ENCODE measurements at regions not wholly inside any gene's neighbourhood (a gene's known extent, or its start where the extent isn't known, plus 50 kb on each side); places are given as distances from the start of the nearest gene placed in this dataset.

GRCh38 chr20:17834804-17835203 lies 133.8 kb downstream of the SNX5 start:
- peaks cover 15 to 25% of the 10 kb centered on the region in 2 donors for H3K4me1 ChIP-seq
- no peaks in the 10 kb centered on the region for H3K36me3 ChIP-seq
- no peaks in the 10 kb centered on the region for H3K27me3 ChIP-seq
- intact Hi-C loops (cut with DNase I) = loop anchor here (2.0 to 5.0 kb wide), 2 partner anchors 37 to 38 kb away; no protein-coding TSS in a partner anchor
- no peaks in the 10 kb centered on the region for H3K9me3 ChIP-seq
- H3K27ac ChIP-seq = no peak overlapping the region
- DNase-seq (ENCODE audit: low spot score in 2 of 2) = no peak
- TF ChIP-seq CTCF (IDR thresholded peaks at IDR 0.05) = no peak
- no peak overlapping the region for H3K4me3 ChIP-seq

- no peak for DNase-seq (ENCODE audit: low spot score in 2 of 2)
Measured at GRCh38 chr20:17833036-17833674, 133.4 kb downstream of the BANF2 start.

GRCh38 chr20:17832236-17832915 lies 132.6 kb downstream of the BANF2 start:
- H3K4me1 ChIP-seq = peaks cover 15 to 25% of the 10 kb centered on the region in 2 donors
- H3K27ac ChIP-seq = no peak overlapping the region
- no peak for DNase-seq (ENCODE audit: low spot score in 2 of 2)
- intact Hi-C loops (cut with DNase I) = no loop called here
- H3K9me3 ChIP-seq = no peaks in the 10 kb centered on the region
- no peak overlapping the region for H3K4me3 ChIP-seq
- TF ChIP-seq CTCF (IDR thresholded peaks at IDR 0.05) = no peak
- no peaks in the 10 kb centered on the region for H3K27me3 ChIP-seq
- no peaks in the 10 kb centered on the region for H3K36me3 ChIP-seq

More at GRCh38 chr20:17833036-17833674, 133.4 kb downstream of the BANF2 start:
- Histone ChIP-seq H3K4me1 (peaks cover 15 to 25% of the 10 kb centered on the region in 2 donors), H3K27ac (no peak overlapping the region), H3K4me3 (no peak overlapping the region), H3K36me3 (no peaks in the 10 kb centered on the region), H3K27me3 (no peaks in the 10 kb centered on the region), H3K9me3 (no peaks in the 10 kb centered on the region)
- intact Hi-C loops (cut with DNase I) = no loop called here
- TF ChIP-seq CTCF (IDR thresholded peaks at IDR 0.05) = no peak

- Histone ChIP-seq H3K36me3 (no peaks in the 10 kb centered on the region), H3K4me3 (no peak overlapping the region), H3K4me1 (no peaks in the 10 kb centered on the region), H3K27me3 (no peaks in the 10 kb centered on the region), H3K27ac (no peak overlapping the region), H3K9me3 (no peaks in the 10 kb centered on the region)
- intact Hi-C loops (cut with DNase I) = no loop called here
- TF ChIP-seq CTCF (IDR thresholded peaks at IDR 0.05) = no peak
- DNase-seq (ENCODE audit: low spot score in 2 of 2) = no peak
Measured at GRCh38 chr20:17828598-17829144, 128.9 kb downstream of the BANF2 start.

GRCh38 chr20:17827759-17828559 lies 128.2 kb downstream of the BANF2 start:
- Histone ChIP-seq H3K27me3 (no peaks in the 10 kb centered on the region), H3K4me3 (no peak overlapping the region), H3K9me3 (no peaks in the 10 kb centered on the region), H3K4me1 (no peaks in the 10 kb centered on the region), H3K27ac (no peak overlapping the region), H3K36me3 (no peaks in the 10 kb centered on the region)
- DNase-seq (ENCODE audit: low spot score in 2 of 2) = no peak
- TF ChIP-seq CTCF (IDR thresholded peaks at IDR 0.05) = no peak
- intact Hi-C loops (cut with DNase I) = no loop called here

Measured in ascending aorta (tissue), 2 donors.